GM18858 (cell line): ENCODE measurements at regions not wholly inside any gene's neighbourhood (a gene's known extent, or its start where the extent isn't known, plus 50 kb on each side); places are given as distances from the start of the nearest gene placed in this dataset.

Experiments
- ATAC-seq: cut with Tn5 transposase; IDR thresholded peaks from one replicate; pipeline ENCODE4 v1.9.1; 2021; ENCODE audit not compliant: unreplicated experiment

GRCh38 chrX:30951003-30951402 lies 61.9 kb upstream of the TAB3 start:
- ATAC-seq, result no peak

- ATAC-seq, result no peak
Measured at GRCh38 chrX:30950391-30950790, 61.3 kb upstream of the TAB3 start.

- no peak for ATAC-seq
Measured at GRCh38 chrX:30949554-30949953, 60.5 kb upstream of the TAB3 start.

- no peak for ATAC-seq
Measured at GRCh38 chrX:30948626-30949025, 59.6 kb upstream of the TAB3 start.

- no peak for ATAC-seq
Measured at GRCh38 chrX:30948051-30948450, 59.0 kb upstream of the TAB3 start.

- no peak for ATAC-seq
Measured at GRCh38 chrX:30943984-30944383, 54.9 kb upstream of the TAB3 start.

- no peak for ATAC-seq
Measured at GRCh38 chrX:30941898-30942297, 52.8 kb upstream of the TAB3 start.

GRCh38 chrX:30939928-30940327 lies 50.9 kb upstream of the TAB3 start:
- ATAC-seq, result no peak
